IMR-90 (cell line): ENCODE measurements at regions not wholly inside any gene's neighbourhood (a gene's known extent, or its start where the extent isn't known, plus 50 kb on each side); places are given as distances from the start of the nearest gene placed in this dataset.

Experiments used
- ATAC-seq: fragments of 200-7000 bp; cut with Tn5 transposase; 2 replicates; pipeline ENCODE4 v1.9.1; 2020; ENCODE audit warnings: low read depth, mild to moderate bottlenecking, moderate library complexity
- BruUV-seq: library from RNA; stranded (reverse); fragments of 400-500 nt; replicated peaks from 2 replicates; lab custom pipeline; 2021; lab: Mats Ljungman, UMichigan
- CTCF ChIA-PET: fragments of 300-600 bp; formaldehyde crosslinking; extraction: SDS; loops from one replicate; lab custom pipeline; 2021; ENCODE audit warnings: antibody characterized with exemption; lab: Yijun Ruan, JAX
- POLR2A ChIA-PET: fragments of 300-600 bp; sonication (Branson Sonifier 250); formaldehyde crosslinking; loops from one replicate; lab custom pipeline; 2022; ENCODE audit warnings: antibody characterized with exemption; ENCODE audit not compliant: unreplicated experiment; lab: Charles Lee
- DNase-seq: peaks from one replicate; pipeline ENCODE4 v3.0.0; 2013
- H2AFZ ChIP-seq: replicated peaks from 2 replicates; pipeline ENCODE3; 2013; ENCODE audit warnings: low read length, mild to moderate bottlenecking; ENCODE audit not compliant: poor library complexity
- H2AK5ac ChIP-seq: 2 replicates; pipeline ENCODE4 v1.6.1; 2013; ENCODE audit warnings: low read depth, low read length, inconsistent platforms
- H2AK9ac ChIP-seq: replicated peaks from 2 replicates; pipeline ENCODE3; 2013; ENCODE audit warnings: mild to moderate bottlenecking, low read depth, low read length, moderate library complexity; ENCODE audit not compliant: poor library complexity
- H2BK120ac ChIP-seq: 2 replicates; pipeline ENCODE4 v1.6.1; 2013; ENCODE audit warnings: low read depth, low read length, inconsistent platforms
- H2BK15ac ChIP-seq: 3 replicates; pipeline ENCODE4 v1.6.1; 2013; ENCODE audit warnings: low read depth, low read length, inconsistent platforms
- H2BK20ac ChIP-seq: 2 replicates; pipeline ENCODE4 v1.6.1; 2013; ENCODE audit warnings: low read depth, mild to moderate bottlenecking, inconsistent platforms, low read length, moderate library complexity
- H2BK5ac ChIP-seq: 2 replicates; pipeline ENCODE4 v1.6.1; 2013; ENCODE audit warnings: mild to moderate bottlenecking, low read depth, low read length, inconsistent platforms; ENCODE audit not compliant: poor library complexity, severe bottlenecking
- H3K14ac ChIP-seq: replicated peaks from 2 replicates; pipeline ENCODE4 v1.6.1; 2013; ENCODE audit warnings: low read depth, low read length, inconsistent platforms
- H3K18ac ChIP-seq: 2 replicates; pipeline ENCODE4 v1.6.1; 2013; ENCODE audit warnings: low read depth, low read length, control low read depth
- H3K23ac ChIP-seq: 2 replicates; pipeline ENCODE4 v1.6.1; 2013; ENCODE audit warnings: low read depth, low read length, inconsistent platforms
- H3K27ac ChIP-seq: 2 replicates; pipeline ENCODE4 v1.5.1; 2013; ENCODE audit warnings: mild to moderate bottlenecking, control low read depth, low read length; ENCODE audit not compliant: insufficient read depth
- H3K27me3 ChIP-seq: 2 replicates; pipeline ENCODE4 v1.6.1; 2013; ENCODE audit warnings: low read length; ENCODE audit not compliant: control insufficient read depth, insufficient read depth
- H3K36me3 ChIP-seq: 2 replicates; pipeline ENCODE4 v1.6.1; 2013; ENCODE audit warnings: low read length, mixed read lengths; ENCODE audit not compliant: control insufficient read depth, insufficient read depth
- H3K4ac ChIP-seq: 2 replicates; pipeline ENCODE4 v1.6.1; 2013; ENCODE audit warnings: low read depth, low read length, inconsistent platforms
- H3K4me1 ChIP-seq: 2 replicates; pipeline ENCODE4 v1.6.1; 2013; ENCODE audit warnings: low read length, mixed read lengths; ENCODE audit not compliant: control insufficient read depth, insufficient read depth
- H3K4me2 ChIP-seq: 2 replicates; pipeline ENCODE4 v1.6.1; 2013; ENCODE audit warnings: low read depth, mild to moderate bottlenecking, control low read depth, low read length, moderate library complexity
- H3K4me3 ChIP-seq: 2 replicates; pipeline ENCODE4 v1.5.1; 2013; ENCODE audit warnings: low read depth, mild to moderate bottlenecking, control low read depth, low read length, moderate library complexity; ENCODE audit not compliant: insufficient read depth
- H3K56ac ChIP-seq: 2 replicates; pipeline ENCODE4 v1.6.1; 2013; ENCODE audit warnings: low read length, inconsistent platforms; ENCODE audit not compliant: insufficient read depth; ENCODE audit errors: extremely low read depth
- H3K79me1 ChIP-seq, 2 experiments: 2 replicates each; pipeline ENCODE4 v1.6.1; 2013; ENCODE audit warnings: low read length in 2 of 2, inconsistent platforms in 1 of 2, low read depth in 1 of 2
- H3K9ac ChIP-seq: 2 replicates; pipeline ENCODE4 v1.6.1; 2013; ENCODE audit warnings: low read depth, low read length, control low read depth
- H3K9me1 ChIP-seq: 2 replicates; pipeline ENCODE4 v1.6.1; 2013; ENCODE audit warnings: low read length, inconsistent platforms; ENCODE audit not compliant: insufficient read depth
- H3K9me3 ChIP-seq: 2 replicates; pipeline ENCODE4 v1.6.1; 2013; ENCODE audit warnings: low read length; ENCODE audit not compliant: control insufficient read depth, insufficient read depth
- H4K20me1 ChIP-seq: 2 replicates; pipeline ENCODE4 v1.6.1; 2013; ENCODE audit warnings: low read length, inconsistent platforms; ENCODE audit not compliant: insufficient read depth
- H4K5ac ChIP-seq: 2 replicates; pipeline ENCODE4 v1.6.1; 2013; ENCODE audit warnings: mild to moderate bottlenecking, low read depth, low read length, control low read depth
- H4K8ac ChIP-seq, 2 experiments: 2 replicates each; pipeline ENCODE4 v1.6.1; 2013; ENCODE audit warnings: low read depth in 2 of 2, low read length in 2 of 2, control low read depth in 1 of 2, inconsistent platforms in 1 of 2
- H4K91ac ChIP-seq: 2 replicates; pipeline ENCODE4 v1.6.1; 2013; ENCODE audit warnings: low read depth, low read length, inconsistent platforms; ENCODE audit not compliant: insufficient read depth
- BHLHE40 ChIP-seq: fragments of 150-350 bp; IDR thresholded peaks from 2 replicates; pipeline ENCODE4 v1.6.1; 2016; ENCODE audit warnings: mild to moderate bottlenecking, low read depth, low read length
- CEBPB ChIP-seq: IDR thresholded peaks from 2 replicates; pipeline ENCODE4 v1.6.1; 2012; ENCODE audit warnings: low read depth, low read length, improper control_type of control experiment
- CHD1 ChIP-seq: IDR thresholded peaks from 2 replicates; pipeline ENCODE4 v1.6.1; 2012; ENCODE audit warnings: low read depth, low read length, improper control_type of control experiment
- CTCF ChIP-seq: conservative IDR thresholded peaks from 2 replicates; pipeline ENCODE4 v1.5.1; 2012; ENCODE audit warnings: mild to moderate bottlenecking, low read depth, low read length, improper control_type of control experiment
- ELK1 ChIP-seq: fragments of 150-350 bp; IDR thresholded peaks from 2 replicates; pipeline ENCODE4 v1.6.1; 2016; ENCODE audit warnings: low read depth, mild to moderate bottlenecking, low read length, moderate library complexity, borderline replicate concordance
- FOS ChIP-seq: fragments of 150-350 bp; IDR thresholded peaks from 2 replicates; pipeline ENCODE4 v1.6.1; 2016; ENCODE audit warnings: low read depth, low read length
- MAFK ChIP-seq: IDR thresholded peaks from 2 replicates; pipeline ENCODE4 v1.6.1; 2012; ENCODE audit warnings: low read depth, low read length, improper control_type of control experiment
- MAZ ChIP-seq: IDR thresholded peaks from 2 replicates; pipeline ENCODE4 v1.6.1; 2012; ENCODE audit warnings: low read depth, mild to moderate bottlenecking, low read length, improper control_type of control experiment, moderate library complexity, borderline replicate concordance
- MXI1 ChIP-seq: IDR thresholded peaks from 2 replicates; pipeline ENCODE4 v1.6.1; 2012; ENCODE audit warnings: low read depth, mild to moderate bottlenecking, low read length, moderate library complexity, borderline replicate concordance
- POLR2A ChIP-seq: IDR thresholded peaks from 2 replicates; pipeline ENCODE4 v1.6.1; 2012; ENCODE audit warnings: mild to moderate bottlenecking, low read depth, low read length
- RAD21 ChIP-seq: IDR thresholded peaks from 2 replicates; pipeline ENCODE4 v1.6.1; 2012; ENCODE audit warnings: low read length, improper control_type of control experiment
- RCOR1 ChIP-seq: IDR thresholded peaks from 2 replicates; pipeline ENCODE4 v1.6.1; 2012; ENCODE audit warnings: mild to moderate bottlenecking, low read length, improper control_type of control experiment; ENCODE audit not compliant: insufficient replicate concordance
- RFX5 ChIP-seq: IDR thresholded peaks from 2 replicates; pipeline ENCODE4 v1.8.0; 2012; ENCODE audit warnings: low read depth, mild to moderate bottlenecking, low read length, moderate library complexity
- SMC3 ChIP-seq: fragments of 150-350 bp; IDR thresholded peaks from 2 replicates; pipeline ENCODE4 v1.6.1; 2016; ENCODE audit warnings: low read depth, mild to moderate bottlenecking, antibody characterized with exemption, low read length, moderate library complexity
- USF2 ChIP-seq: fragments of 150-350 bp; IDR thresholded peaks from 2 replicates; pipeline ENCODE4 v1.6.1; 2017; ENCODE audit warnings: mild to moderate bottlenecking, antibody characterized with exemption, low read length, low read depth
- WGBS, 2 experiments: methylation state at CpG; one replicate each; pipeline versions ENCODE4 v1.1.5 to v1.1.7; 2013; ENCODE audit warnings: missing lambda C conversion rate in 2 of 2; ENCODE audit not compliant: insufficient read length in 1 of 2; ENCODE audit errors: extremely low coverage in 2 of 2; 5-methylcytosine and 5-hydroxymethylcytosine counted together
- dilution Hi-C: fragments of 300-500 bp; cut with HindIII; formaldehyde crosslinking; loops from one replicate; pipeline ENCODE4 v1.14.3; 2018; ENCODE audit warnings: low sequenced_read_pairs; ENCODE audit not compliant: unreplicated experiment
- in situ Hi-C: fragments of 300-500 bp; cut with MboI; formaldehyde crosslinking; loops from 3 replicates; pipeline ENCODE4 v1.14.3; 2019; ENCODE audit warnings: low sequenced_read_pairs, inconsistent platforms, mixed read lengths
- intact Hi-C: fragments of 100-400 bp; cut with micrococcal nuclease; formaldehyde crosslinking; loops from 2 replicates; pipeline ENCODE4 v1.10.0; 2022

DNA sequence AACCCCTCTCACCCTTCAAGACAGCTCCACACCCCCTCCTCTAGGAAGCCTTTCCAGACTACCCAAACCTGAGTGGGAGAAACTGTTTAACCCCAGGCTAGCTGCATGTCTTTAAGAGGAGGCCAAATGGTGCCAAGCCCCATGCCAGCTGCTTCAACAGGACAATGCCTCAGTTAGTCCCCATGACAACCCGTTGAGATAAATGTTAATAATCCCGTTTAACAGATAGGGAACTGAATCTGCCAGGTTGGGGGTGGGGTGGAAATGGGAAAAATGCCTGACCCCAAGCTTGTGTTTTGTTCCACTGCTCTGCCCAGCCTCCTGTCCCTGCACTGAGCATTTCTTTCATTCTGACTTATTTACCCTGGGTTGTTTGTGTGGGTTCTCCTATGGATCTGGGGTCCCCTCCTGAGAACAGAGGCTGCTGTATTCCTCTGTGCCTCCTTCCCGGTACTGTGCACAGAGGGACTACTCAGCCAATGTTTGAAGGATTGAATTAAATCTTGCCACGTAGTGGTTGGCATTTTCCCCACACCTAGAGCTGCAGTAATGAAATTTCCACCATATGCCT lies 452.6 kb upstream of the ZMIZ1 start:
- in situ Hi-C loops = no loop called here
- dilution Hi-C loops = no loop called here
- no peak overlapping the region for H3K56ac ChIP-seq
- peaks cover 59% of the 10 kb centered on the region for H3K27me3 ChIP-seq
- no peaks in the 10 kb centered on the region for H3K79me1 ChIP-seq
- intact Hi-C loops = no loop called here
- no peak overlapping the region for H3K4me2 ChIP-seq
- ChIA-PET POLR2A (interaction anchor here (1.2 kb wide), 1 partner anchor 26 kb away, joined by 3 read pairs; no protein-coding TSS in a partner anchor), CTCF (interaction anchor here (0.6 kb wide), 1 partner anchor 26 kb away, joined by 3 read pairs; no protein-coding TSS in a partner anchor)
- H3K14ac ChIP-seq = no peak overlapping the region
- no peak overlapping the region for H3K9ac ChIP-seq
- BruUV-seq = no TSS peak
- no peak overlapping the region for H4K5ac ChIP-seq
- DNase-seq (no peak), ATAC-seq (no peak)
- no peak overlapping the region; the same call in 1 of the 2 replicates for H3K23ac ChIP-seq
- H2BK15ac ChIP-seq = no peak overlapping the region
- no peak overlapping the region for H2BK20ac ChIP-seq
- H3K27ac ChIP-seq = no peak overlapping the region
- no peak overlapping the region for H2AK9ac ChIP-seq
- no peak overlapping the region for H4K91ac ChIP-seq
- H3K18ac ChIP-seq = no peak overlapping the region
- H3K9me3 ChIP-seq = peaks cover 5% of the 10 kb centered on the region
- H3K4ac ChIP-seq = no peak overlapping the region
- no CpG with 5 or more reads among the region's 4 CpGs for WGBS, 2 experiments
- H2AK5ac ChIP-seq = no peak overlapping the region
- H3K36me3 ChIP-seq = no peaks in the 10 kb centered on the region
- H4K20me1 ChIP-seq = no peaks in the 10 kb centered on the region
- no peaks in the 10 kb centered on the region for H3K9me1 ChIP-seq
- H3K4me1 ChIP-seq = no peaks in the 10 kb centered on the region
- no peak overlapping the region for H2AFZ ChIP-seq
- no peak overlapping the region for H3K4me3 ChIP-seq
- H2BK5ac ChIP-seq = no peak overlapping the region
- no peak overlapping the region for H2BK120ac ChIP-seq
- H4K8ac ChIP-seq = no peak overlapping the region
- TF ChIP-seq FOS (no peak), MAZ (no peak), POLR2A (no peak), CEBPB (no peak), RFX5 (no peak), MXI1 (no peak), RAD21 (no peak), CHD1 (no peak), SMC3 (no peak), ELK1 (no peak), MAFK (no peak), BHLHE40 (no peak), USF2 (no peak), RCOR1 (no peak), CTCF (no peak)
